Smooth muscle cell (in vitro differentiated cells): ENCODE measurements at regions not wholly inside any gene's neighbourhood (a gene's known extent, or its start where the extent isn't known, plus 50 kb on each side); places are given as distances from the start of the nearest gene placed in this dataset.

Source experiments
- DNase-seq: peaks from one replicate; lab custom pipeline; 2025; ENCODE audit not compliant: unreplicated experiment; lab: John Stamatoyannopoulos, UW
- H2AFZ ChIP-seq: fragments of 200-600 bp; sonication (generic); 2 replicates; pipeline ENCODE4 v1.6.0; 2016; ENCODE audit warnings: antibody characterized with exemption, low read depth, mild to moderate bottlenecking
- H3F3A ChIP-seq: fragments of 200-600 bp; sonication (generic); 2 replicates; pipeline ENCODE4 v1.6.0; 2017; ENCODE audit warnings: antibody characterized with exemption, low read depth
- H3K27ac ChIP-seq: fragments of 200-600 bp; sonication (generic); 2 replicates; pipeline ENCODE4 v1.5.1; 2016; ENCODE audit warnings: low read depth, mild to moderate bottlenecking
- H3K27me3 ChIP-seq: fragments of 200-600 bp; sonication (generic); 2 replicates; pipeline ENCODE4 v1.6.1; 2016; ENCODE audit warnings: low read depth, mild to moderate bottlenecking
- H3K36me3 ChIP-seq: fragments of 200-600 bp; sonication (generic); 2 replicates; pipeline ENCODE4 v1.5.1; 2016; ENCODE audit warnings: low read depth
- H3K4me1 ChIP-seq: fragments of 200-600 bp; sonication (generic); 2 replicates; pipeline ENCODE4 v1.5.1; 2016; ENCODE audit warnings: low read depth
- H3K4me2 ChIP-seq: fragments of 200-600 bp; sonication (generic); 2 replicates; pipeline ENCODE4 v1.6.0; 2016; ENCODE audit warnings: mild to moderate bottlenecking
- H3K4me3 ChIP-seq: fragments of 200-600 bp; sonication (generic); 2 replicates; pipeline ENCODE4 v1.5.1; 2016; ENCODE audit warnings: mild to moderate bottlenecking
- H3K79me2 ChIP-seq: fragments of 200-600 bp; sonication (generic); 2 replicates; pipeline ENCODE4 v1.6.0; 2016; ENCODE audit warnings: low read depth, mild to moderate bottlenecking
- H3K9ac ChIP-seq: fragments of 200-600 bp; sonication (generic); 2 replicates; pipeline ENCODE4 v1.6.0; 2016; ENCODE audit warnings: low read depth
- H3K9me3 ChIP-seq: fragments of 200-600 bp; sonication (generic); replicated peaks from 2 replicates; pipeline ENCODE4 v1.5.1; 2016; ENCODE audit warnings: low read depth
- H4K20me1 ChIP-seq: fragments of 200-600 bp; sonication (generic); 2 replicates; pipeline ENCODE4 v1.6.0; 2016; ENCODE audit warnings: low read depth
- CTCF ChIP-seq: fragments of 200-600 bp; sonication (generic); IDR thresholded peaks from 2 replicates; pipeline ENCODE4 v1.5.1; 2017; ENCODE audit warnings: borderline replicate concordance, mild to moderate bottlenecking, antibody characterized with exemption; ENCODE audit not compliant: insufficient read depth, poor library complexity, severe bottlenecking
- WGBS: methylation state at CpG from one replicate; pipeline ENCODE4 v1.1.7; 2016; ENCODE audit warnings: low lambda C conversion rate; 5-methylcytosine and 5-hydroxymethylcytosine counted together

GRCh38 chr6:88301256-88301655 is 135.1 kb upstream of the CNR1 start:
- H3K9me3 ChIP-seq = no peaks in the 10 kb centered on the region
- no peak overlapping the region for H3K4me2 ChIP-seq
- no peak overlapping the region for H2AFZ ChIP-seq
- no peak overlapping the region for H3K4me3 ChIP-seq
- H3K27ac ChIP-seq = no peak overlapping the region
- no peaks in the 10 kb centered on the region for H3K27me3 ChIP-seq
- H3K36me3 ChIP-seq = no peaks in the 10 kb centered on the region
- DNase-seq = no peak
- H3F3A ChIP-seq = no peaks in the 10 kb centered on the region
- no peaks in the 10 kb centered on the region for H3K79me2 ChIP-seq
- H3K4me1 ChIP-seq = no peaks in the 10 kb centered on the region
- no peak overlapping the region for H3K9ac ChIP-seq
- H4K20me1 ChIP-seq = no peaks in the 10 kb centered on the region
- no peak for TF ChIP-seq CTCF

- Histone ChIP-seq H3K36me3 (no peaks in the 10 kb centered on the region), H4K20me1 (no peaks in the 10 kb centered on the region), H3K9ac (no peak overlapping the region), H3K27me3 (no peaks in the 10 kb centered on the region), H3K4me3 (no peak overlapping the region), H2AFZ (no peak overlapping the region), H3K9me3 (no peaks in the 10 kb centered on the region), H3K27ac (no peak overlapping the region), H3K79me2 (no peaks in the 10 kb centered on the region), H3F3A (no peaks in the 10 kb centered on the region), H3K4me2 (no peak overlapping the region), H3K4me1 (no peaks in the 10 kb centered on the region)
- no peak for TF ChIP-seq CTCF
- no peak for DNase-seq
- WGBS = 89% methylated on average over 11 of the region's 11 CpGs
Observed at GRCh38 chr6:88298066-88298845, 132.1 kb upstream of the CNR1 start.

GRCh38 chr6:88296694-88297093 is 130.5 kb upstream of the CNR1 start:
- no peaks in the 10 kb centered on the region for H3K27me3 ChIP-seq
- no peak overlapping the region for H2AFZ ChIP-seq
- no peak for TF ChIP-seq CTCF
- H3F3A ChIP-seq = no peaks in the 10 kb centered on the region
- H3K4me1 ChIP-seq = no peaks in the 10 kb centered on the region
- H3K27ac ChIP-seq = no peak overlapping the region
- H3K9me3 ChIP-seq = no peaks in the 10 kb centered on the region
- 71% methylated on average over 2 of the region's 2 CpGs for WGBS
- H3K79me2 ChIP-seq = no peaks in the 10 kb centered on the region
- H4K20me1 ChIP-seq = no peaks in the 10 kb centered on the region
- no peak overlapping the region for H3K4me2 ChIP-seq
- no peaks in the 10 kb centered on the region for H3K36me3 ChIP-seq
- DNase-seq = no peak
- no peak overlapping the region for H3K9ac ChIP-seq
- no peak overlapping the region for H3K4me3 ChIP-seq

- no peak overlapping the region for H3K4me2 ChIP-seq
- WGBS = 96% methylated on average over 1 of the region's 1 CpG
- H4K20me1 ChIP-seq = no peaks in the 10 kb centered on the region
- no peak for DNase-seq
- H3K9me3 ChIP-seq = no peaks in the 10 kb centered on the region
- no peaks in the 10 kb centered on the region for H3K79me2 ChIP-seq
- H3K4me3 ChIP-seq = no peak overlapping the region
- H3K27ac ChIP-seq = no peak overlapping the region
- no peaks in the 10 kb centered on the region for H3K27me3 ChIP-seq
- no peaks in the 10 kb centered on the region for H3K4me1 ChIP-seq
- H2AFZ ChIP-seq = no peak overlapping the region
- H3K9ac ChIP-seq = no peak overlapping the region
- H3F3A ChIP-seq = no peaks in the 10 kb centered on the region
- no peaks in the 10 kb centered on the region for H3K36me3 ChIP-seq
- no peak for TF ChIP-seq CTCF
Observed at GRCh38 chr6:88295663-88296062, 129.5 kb upstream of the CNR1 start.
